ENCODE measurements at regions not wholly inside any gene's neighbourhood (a gene's known extent, or its start where the extent isn't known, plus 50 kb on each side); places are given as distances from the start of the nearest gene placed in this dataset.

GRCh38 chr2:193876980-193877379, 1682.2 kb upstream of the TMEFF2 start:
- no peak for DNase-seq
- no TSS peak for BruUV-seq (replicated peaks)

DNA sequence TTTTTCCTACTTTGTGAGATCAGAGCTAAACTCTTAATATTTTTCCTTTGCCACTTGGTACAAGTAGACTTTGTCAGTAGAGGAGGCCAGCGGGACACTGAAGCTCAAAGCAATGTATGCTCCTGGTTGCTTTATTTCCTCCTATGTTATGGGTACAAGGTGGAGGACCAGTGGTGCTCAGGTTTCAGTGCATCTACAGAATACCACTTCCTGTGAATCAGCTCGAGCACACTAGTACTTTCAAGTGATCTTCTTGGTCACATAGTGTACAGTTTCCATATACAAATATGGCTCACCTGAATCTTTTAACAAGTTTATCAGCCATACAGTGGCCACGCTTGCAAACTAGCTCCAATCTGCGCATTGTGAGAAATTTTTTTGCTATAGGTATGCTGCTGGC, 1674.8 kb upstream of the TMEFF2 start:
- H3K4me3 ChIP-seq (ENCODE audit: low read depth, low read length), result no peak overlapping the region
- intact Hi-C loops (cut with micrococcal nuclease; ENCODE audit: unreplicated experiment), result no loop called here
- no peak for DNase-seq
- H3K36me3 ChIP-seq (ENCODE audit: control insufficient read depth, insufficient read depth, low read length), result no peaks in the 10 kb centered on the region
- no peaks in the 10 kb centered on the region for H3K27me3 ChIP-seq (replicated peaks; ENCODE audit: control insufficient read depth, insufficient read depth, low read length)
- no peaks in the 10 kb centered on the region for H3K36me3 Mint-ChIP-seq (ENCODE audit: insufficient read depth, unreplicated experiment)
- no peak overlapping the region for H3K4me3 Mint-ChIP-seq (ENCODE audit: unreplicated experiment)
- H3K4me1 ChIP-seq, result no peaks in the 10 kb centered on the region
- no TSS peak for BruUV-seq (replicated peaks)
- no peaks in the 10 kb centered on the region for H3K9me3 ChIP-seq
- H3K27me3 Mint-ChIP-seq (ENCODE audit: insufficient read depth, unreplicated experiment), result no peaks in the 10 kb centered on the region
- TF ChIP-seq, protein P1, sequence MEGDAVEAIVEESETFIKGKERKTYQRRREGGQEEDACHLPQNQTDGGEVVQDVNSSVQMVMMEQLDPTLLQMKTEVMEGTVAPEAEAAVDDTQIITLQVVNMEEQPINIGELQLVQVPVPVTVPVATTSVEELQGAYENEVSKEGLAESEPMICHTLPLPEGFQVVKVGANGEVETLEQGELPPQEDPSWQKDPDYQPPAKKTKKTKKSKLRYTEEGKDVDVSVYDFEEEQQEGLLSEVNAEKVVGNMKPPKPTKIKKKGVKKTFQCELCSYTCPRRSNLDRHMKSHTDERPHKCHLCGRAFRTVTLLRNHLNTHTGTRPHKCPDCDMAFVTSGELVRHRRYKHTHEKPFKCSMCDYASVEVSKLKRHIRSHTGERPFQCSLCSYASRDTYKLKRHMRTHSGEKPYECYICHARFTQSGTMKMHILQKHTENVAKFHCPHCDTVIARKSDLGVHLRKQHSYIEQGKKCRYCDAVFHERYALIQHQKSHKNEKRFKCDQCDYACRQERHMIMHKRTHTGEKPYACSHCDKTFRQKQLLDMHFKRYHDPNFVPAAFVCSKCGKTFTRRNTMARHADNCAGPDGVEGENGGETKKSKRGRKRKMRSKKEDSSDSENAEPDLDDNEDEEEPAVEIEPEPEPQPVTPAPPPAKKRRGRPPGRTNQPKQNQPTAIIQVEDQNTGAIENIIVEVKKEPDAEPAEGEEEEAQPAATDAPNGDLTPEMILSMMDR (IDR thresholded peaks at IDR 0.05; ENCODE audit: insufficient read depth in 1 of 2, low read depth in 1 of 2, low read length in 1 of 2, severe bottlenecking in 1 of 2, unreplicated experiment in 1 of 2), result no peak
- H3K27ac Mint-ChIP-seq (ENCODE audit: unreplicated experiment), result no peak overlapping the region
- H3K9me3 Mint-ChIP-seq (ENCODE audit: unreplicated experiment), result no peaks in the 10 kb centered on the region
- no peaks in the 10 kb centered on the region for H3K4me1 Mint-ChIP-seq (ENCODE audit: low read depth, unreplicated experiment)
- ChIA-PET CTCF (no interaction called here), POLR2A (no interaction called here)

More at GRCh38 chr2:193876980-193877379, 1682.2 kb upstream of the TMEFF2 start:
- H3K36me3 ChIP-seq (ENCODE audit: control insufficient read depth, insufficient read depth, low read length), result no peaks in the 10 kb centered on the region
- H3K4me3 ChIP-seq (ENCODE audit: low read depth, low read length), result no peak overlapping the region
- H3K4me1 Mint-ChIP-seq (ENCODE audit: low read depth, unreplicated experiment), result no peaks in the 10 kb centered on the region
- no peaks in the 10 kb centered on the region for H3K36me3 Mint-ChIP-seq (ENCODE audit: insufficient read depth, unreplicated experiment)
- no peak overlapping the region for H3K4me3 Mint-ChIP-seq (ENCODE audit: unreplicated experiment)
- POLR2A ChIA-PET, result no interaction called here
- CTCF ChIA-PET, result no interaction called here
- intact Hi-C loops (cut with micrococcal nuclease; ENCODE audit: unreplicated experiment), result no loop called here
- no peaks in the 10 kb centered on the region for H3K4me1 ChIP-seq
- TF ChIP-seq, protein P1 (IDR thresholded peaks at IDR 0.05; ENCODE audit: insufficient read depth in 1 of 2, low read depth in 1 of 2, low read length in 1 of 2, severe bottlenecking in 1 of 2, unreplicated experiment in 1 of 2), result no peak
- no peaks in the 10 kb centered on the region for H3K9me3 Mint-ChIP-seq (ENCODE audit: unreplicated experiment)
- no peaks in the 10 kb centered on the region for H3K27me3 Mint-ChIP-seq (ENCODE audit: insufficient read depth, unreplicated experiment)
- H3K27me3 ChIP-seq (replicated peaks; ENCODE audit: control insufficient read depth, insufficient read depth, low read length), result no peaks in the 10 kb centered on the region
- no peak overlapping the region for H3K27ac Mint-ChIP-seq (ENCODE audit: unreplicated experiment)
- H3K9me3 ChIP-seq, result no peaks in the 10 kb centered on the region

- H3K36me3 ChIP-seq (ENCODE audit: control insufficient read depth, insufficient read depth, low read length), result no peaks in the 10 kb centered on the region
- no peak for DNase-seq
- H3K4me3 Mint-ChIP-seq (ENCODE audit: unreplicated experiment), result no peak overlapping the region
- ChIA-PET POLR2A (no interaction called here), CTCF (no interaction called here)
- intact Hi-C loops (cut with micrococcal nuclease; ENCODE audit: unreplicated experiment), result no loop called here
- no peaks in the 10 kb centered on the region for H3K27me3 ChIP-seq (replicated peaks; ENCODE audit: control insufficient read depth, insufficient read depth, low read length)
- TF ChIP-seq, protein P1 (IDR thresholded peaks at IDR 0.05; ENCODE audit: insufficient read depth in 1 of 2, low read depth in 1 of 2, low read length in 1 of 2, severe bottlenecking in 1 of 2, unreplicated experiment in 1 of 2), result no peak
- no peaks in the 10 kb centered on the region for H3K9me3 ChIP-seq
- H3K36me3 Mint-ChIP-seq (ENCODE audit: insufficient read depth, unreplicated experiment), result no peaks in the 10 kb centered on the region
- H3K4me1 Mint-ChIP-seq (ENCODE audit: low read depth, unreplicated experiment), result no peaks in the 10 kb centered on the region
- no peak overlapping the region for H3K27ac Mint-ChIP-seq (ENCODE audit: unreplicated experiment)
- H3K4me1 ChIP-seq, result no peaks in the 10 kb centered on the region
- H3K27me3 Mint-ChIP-seq (ENCODE audit: insufficient read depth, unreplicated experiment), result no peaks in the 10 kb centered on the region
- no peaks in the 10 kb centered on the region for H3K9me3 Mint-ChIP-seq (ENCODE audit: unreplicated experiment)
- H3K4me3 ChIP-seq (ENCODE audit: low read depth, low read length), result no peak overlapping the region
- BruUV-seq (replicated peaks), result no TSS peak
These were observed 1674.1 kb upstream of the TMEFF2 start for GRCh38 chr2:193868833-193869232.
